GM18867 (cell line): ENCODE measurements at regions not wholly inside any gene's neighbourhood (a gene's known extent, or its start where the extent isn't known, plus 50 kb on each side); places are given as distances from the start of the nearest gene placed in this dataset.

Source experiments
- ATAC-seq: cut with Tn5 transposase; IDR thresholded peaks from one replicate; pipeline ENCODE4 v1.9.1; 2021; ENCODE audit warnings: mild to moderate bottlenecking, moderate library complexity; ENCODE audit not compliant: unreplicated experiment

DNA sequence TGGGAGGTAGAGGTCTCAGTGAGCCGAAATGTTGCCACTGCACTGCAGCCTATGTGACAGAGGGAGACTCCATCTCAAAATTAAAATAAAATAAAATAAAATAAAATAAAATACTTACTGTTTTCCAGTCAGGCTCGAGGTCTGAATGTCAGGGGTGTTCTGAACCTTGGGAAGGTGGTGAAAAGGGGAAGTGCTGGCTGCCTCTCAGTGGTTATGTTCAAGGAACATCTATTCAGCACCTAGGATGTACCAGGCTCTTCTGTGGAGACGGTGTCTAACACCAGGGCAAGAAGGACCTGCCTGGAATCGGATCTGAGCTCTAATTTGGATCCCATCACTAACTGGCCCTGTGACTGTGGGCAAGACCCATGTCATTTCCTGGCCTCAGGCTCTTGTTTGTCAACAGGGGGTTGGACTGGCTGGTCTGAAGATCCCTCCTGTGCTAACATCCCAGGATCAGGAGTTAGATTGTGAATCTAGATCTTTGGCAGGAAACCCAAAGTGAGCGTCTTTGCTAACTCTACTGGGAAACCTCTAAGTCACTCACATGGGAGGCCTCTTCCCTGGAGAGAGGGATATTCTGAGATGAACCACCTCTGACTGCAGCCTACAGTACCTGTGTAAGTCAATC is 63.4 kb upstream of the SIRPG start:
- ATAC-seq, result no peak

GRCh38 chr20:1720226-1720625 is 62.6 kb upstream of the SIRPG start:
- no peak for ATAC-seq

DNA sequence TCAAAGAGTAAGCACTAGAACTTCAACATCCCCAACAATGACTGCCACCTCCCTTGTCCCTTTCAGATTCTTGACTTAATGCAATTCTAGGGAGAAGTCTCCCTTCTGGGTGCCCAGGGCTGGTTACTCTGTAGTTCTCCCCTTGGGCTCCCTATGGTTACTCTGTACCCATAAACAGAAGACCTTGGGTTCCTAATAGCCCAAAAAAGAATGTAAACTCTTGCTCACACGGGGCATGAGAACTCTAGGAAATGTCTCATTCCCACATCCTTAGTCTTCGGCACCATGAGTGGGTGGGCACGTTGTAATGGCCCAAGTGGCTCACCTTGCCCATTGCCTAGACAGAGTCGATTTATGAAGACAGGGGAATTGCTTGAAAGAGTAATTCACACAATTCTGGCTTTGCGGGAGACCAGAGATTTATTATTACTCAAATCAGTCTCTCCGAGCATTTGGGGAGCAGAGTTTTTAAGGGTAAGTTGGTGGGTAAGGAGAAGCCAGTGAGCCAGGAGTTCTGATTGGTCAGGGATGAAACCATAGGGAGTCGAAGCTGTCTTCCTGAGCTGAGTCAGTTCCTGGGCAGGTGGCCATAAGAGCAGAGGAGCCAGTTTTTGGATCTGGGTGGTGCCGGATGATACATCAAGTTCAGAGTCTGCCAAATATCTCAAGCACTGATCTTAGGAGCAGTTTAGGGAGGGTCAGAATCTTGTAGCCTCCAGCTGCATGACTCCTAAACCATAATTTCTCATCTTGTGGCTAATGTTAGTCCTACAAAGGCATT is 61.2 kb upstream of the SIRPG start:
- ATAC-seq, result no peak

DNA sequence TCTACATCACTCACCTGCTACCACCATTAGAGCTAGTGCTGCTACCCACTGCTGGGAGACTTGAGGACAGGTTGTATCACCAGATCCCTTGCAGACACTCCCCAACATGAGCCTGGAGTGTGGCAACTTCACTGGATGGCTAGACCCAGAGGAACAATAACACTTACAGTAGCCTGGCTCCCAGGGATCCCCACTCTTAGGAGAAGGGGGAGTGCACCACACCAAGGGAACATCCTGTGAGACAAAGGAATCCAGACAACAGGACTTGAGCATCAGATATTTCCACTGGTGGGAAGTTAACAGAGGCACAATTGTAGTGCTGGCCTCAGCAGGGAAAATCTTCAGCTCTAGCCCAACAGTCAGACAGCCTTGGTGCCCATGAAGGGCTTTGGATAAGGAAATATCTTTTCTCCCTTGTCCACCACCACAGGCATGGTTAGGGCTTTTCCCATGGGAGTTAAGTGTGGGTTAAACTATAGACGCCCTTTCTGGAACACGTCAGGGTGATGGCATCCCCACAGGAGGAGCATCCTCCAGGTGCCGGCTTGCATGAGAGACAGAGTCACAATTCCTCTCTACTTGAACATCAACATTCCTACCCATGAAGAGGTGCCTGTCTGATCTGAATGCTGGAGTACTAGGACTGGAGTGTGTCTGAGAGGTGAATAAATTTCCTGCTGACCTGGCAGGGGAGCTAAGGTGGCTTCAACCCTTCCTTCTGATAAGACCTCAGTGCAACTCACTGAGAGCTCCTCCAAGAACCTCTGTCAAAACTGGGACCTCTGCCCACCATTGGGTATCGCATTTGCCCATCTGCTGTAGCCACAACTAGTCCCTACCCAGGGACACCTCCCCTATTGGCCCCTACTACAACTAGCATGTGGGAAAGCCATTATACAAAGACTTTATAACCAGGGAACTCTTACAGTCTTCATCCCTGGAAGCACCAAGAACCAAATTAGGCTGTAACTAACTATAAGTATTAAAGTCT is 55.4 kb upstream of the SIRPG start:
- ATAC-seq, result no peak

- ATAC-seq, result no peak
Observed at GRCh38 chr20:1711826-1712601, 54.4 kb upstream of the SIRPG start.

GRCh38 chr20:1711266-1711665 is 53.7 kb upstream of the SIRPG start:
- no peak for ATAC-seq

DNA sequence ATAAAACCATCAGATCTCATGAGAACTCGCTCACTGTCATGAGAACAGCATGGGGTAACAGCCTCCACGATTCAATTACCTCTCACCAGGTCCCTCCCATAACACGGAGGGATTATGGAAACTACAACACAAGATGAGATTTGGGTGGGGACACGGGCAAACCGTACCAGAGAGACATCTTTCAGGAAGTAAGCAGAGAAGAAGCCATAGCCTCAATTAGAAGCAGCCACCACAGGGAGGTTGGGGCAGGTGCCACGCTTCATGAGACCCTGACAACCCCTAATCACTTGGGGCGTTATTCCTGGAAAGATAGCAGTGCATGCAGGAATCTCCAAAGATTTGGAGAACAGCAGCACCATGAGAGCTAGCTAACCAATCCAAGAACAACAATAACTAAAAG is 52.9 kb upstream of the SIRPG start:
- no peak for ATAC-seq

DNA sequence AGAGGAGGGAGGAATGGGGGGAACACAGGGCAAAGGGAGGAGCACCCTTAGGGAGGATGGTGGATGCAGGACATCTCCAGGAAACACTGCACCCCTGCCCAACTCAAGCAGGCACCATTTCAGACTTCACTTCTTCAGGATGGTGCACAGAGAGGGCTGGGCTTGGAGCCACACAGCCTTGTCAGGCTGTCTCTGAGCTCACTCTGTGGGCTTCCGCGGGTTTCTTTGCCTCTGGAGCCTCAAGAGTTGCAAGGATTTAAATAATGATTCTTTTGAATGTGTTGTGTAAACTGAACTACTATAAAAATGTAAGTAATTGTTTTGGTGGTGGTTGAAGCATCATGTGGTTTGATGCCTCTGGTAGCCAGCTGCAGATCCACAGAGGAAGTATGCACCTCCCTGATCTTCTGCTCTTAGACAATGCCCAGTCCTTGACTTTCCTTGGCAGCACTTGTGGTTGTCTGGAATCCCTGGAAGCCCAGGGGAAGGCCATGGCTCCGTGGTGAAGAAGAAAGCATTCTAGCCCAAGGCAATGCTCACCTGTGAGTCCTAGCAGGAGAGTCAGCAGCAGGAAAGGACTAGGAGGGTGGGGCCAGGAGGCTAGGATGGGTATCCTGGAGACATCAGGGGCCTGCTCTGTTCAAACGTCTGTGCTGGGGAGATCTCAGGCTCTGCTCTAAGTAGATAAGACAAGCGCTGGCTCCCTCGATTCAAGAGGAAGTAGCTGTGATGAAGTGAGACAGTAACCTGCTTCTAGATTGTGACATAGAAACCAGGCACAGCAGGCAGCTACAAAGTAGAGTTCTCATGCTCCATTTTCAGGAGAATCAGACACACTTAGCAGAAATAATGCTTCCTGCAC is 50.2 kb upstream of the SIRPG start:
- ATAC-seq, result no peak
